Nephron (organoid): ENCODE measurements at regions not wholly inside any gene's neighbourhood (a gene's known extent, or its start where the extent isn't known, plus 50 kb on each side); places are given as distances from the start of the nearest gene placed in this dataset.

Experiments used
- H3K27ac Mint-ChIP-seq, 3 experiments: 2 replicates each; pipeline ENCODE4 v1.8.0; 2020; ENCODE audit warnings: mixed read lengths in 3 of 3, mild to moderate bottlenecking in 2 of 3, moderate library complexity in 1 of 3
- H3K27me3 Mint-ChIP-seq: 2 replicates; pipeline ENCODE4 v1.8.0; 2021; ENCODE audit warnings: low read depth, mild to moderate bottlenecking, moderate library complexity, mixed read lengths
- H3K36me3 Mint-ChIP-seq: 2 replicates; pipeline ENCODE4 v1.8.0; 2020; ENCODE audit warnings: low read depth, mixed read lengths
- H3K4me1 Mint-ChIP-seq: 2 replicates; pipeline ENCODE4 v1.8.0; 2020; ENCODE audit warnings: mixed read lengths
- H3K4me3 Mint-ChIP-seq, 3 experiments: 2 replicates each; pipeline ENCODE4 v1.8.0; 2020; ENCODE audit warnings: mild to moderate bottlenecking in 3 of 3, mixed read lengths in 3 of 3, moderate library complexity in 2 of 3
- H3K9me3 Mint-ChIP-seq: 2 replicates; pipeline ENCODE4 v1.8.0; 2020; ENCODE audit warnings: mixed read lengths
- TF ChIP-seq, protein P1 (sequence below), 3 experiments: fragments of 200-600 bp; sonication (generic); IDR thresholded peaks; one replicate each; pipeline ENCODE4 v1.5.0; 2021; ENCODE audit warnings: antibody characterized with exemption in 3 of 3; ENCODE audit not compliant: unreplicated experiment in 3 of 3

- no peaks in the 10 kb centered on the region for H3K36me3 Mint-ChIP-seq
- H3K4me1 Mint-ChIP-seq: no peaks in the 10 kb centered on the region
- peaks cover 4% of the 10 kb centered on the region for H3K27me3 Mint-ChIP-seq
- TF ChIP-seq, protein P1, sequence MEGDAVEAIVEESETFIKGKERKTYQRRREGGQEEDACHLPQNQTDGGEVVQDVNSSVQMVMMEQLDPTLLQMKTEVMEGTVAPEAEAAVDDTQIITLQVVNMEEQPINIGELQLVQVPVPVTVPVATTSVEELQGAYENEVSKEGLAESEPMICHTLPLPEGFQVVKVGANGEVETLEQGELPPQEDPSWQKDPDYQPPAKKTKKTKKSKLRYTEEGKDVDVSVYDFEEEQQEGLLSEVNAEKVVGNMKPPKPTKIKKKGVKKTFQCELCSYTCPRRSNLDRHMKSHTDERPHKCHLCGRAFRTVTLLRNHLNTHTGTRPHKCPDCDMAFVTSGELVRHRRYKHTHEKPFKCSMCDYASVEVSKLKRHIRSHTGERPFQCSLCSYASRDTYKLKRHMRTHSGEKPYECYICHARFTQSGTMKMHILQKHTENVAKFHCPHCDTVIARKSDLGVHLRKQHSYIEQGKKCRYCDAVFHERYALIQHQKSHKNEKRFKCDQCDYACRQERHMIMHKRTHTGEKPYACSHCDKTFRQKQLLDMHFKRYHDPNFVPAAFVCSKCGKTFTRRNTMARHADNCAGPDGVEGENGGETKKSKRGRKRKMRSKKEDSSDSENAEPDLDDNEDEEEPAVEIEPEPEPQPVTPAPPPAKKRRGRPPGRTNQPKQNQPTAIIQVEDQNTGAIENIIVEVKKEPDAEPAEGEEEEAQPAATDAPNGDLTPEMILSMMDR (IDR thresholded peaks at IDR 0.05; ENCODE audit: unreplicated experiment in 3 of 3): no peak
- no peaks in the 10 kb centered on the region for H3K9me3 Mint-ChIP-seq
- H3K27ac Mint-ChIP-seq: no peak overlapping the region
- H3K4me3 Mint-ChIP-seq: no peak overlapping the region
These were observed 380.8 kb upstream of the TMEM132C start for GRCh38 chr12:127885954-127886750.

GRCh38 chr12:127886827-127887226, 380.1 kb upstream of the TMEM132C start:
- TF ChIP-seq, protein P1 (IDR thresholded peaks at IDR 0.05; ENCODE audit: unreplicated experiment in 3 of 3): no peak
- Mint-ChIP-seq H3K27ac (no peak overlapping the region), H3K4me1 (no peaks in the 10 kb centered on the region), H3K4me3 (no peak overlapping the region), H3K27me3 (peaks cover 4% of the 10 kb centered on the region), H3K9me3 (no peaks in the 10 kb centered on the region), H3K36me3 (no peaks in the 10 kb centered on the region)

- Mint-ChIP-seq H3K36me3 (no peaks in the 10 kb centered on the region), H3K27me3 (peaks cover 4% of the 10 kb centered on the region), H3K9me3 (no peaks in the 10 kb centered on the region), H3K4me3 (no peak overlapping the region), H3K4me1 (no peaks in the 10 kb centered on the region), H3K27ac (no peak overlapping the region)
- TF ChIP-seq, protein P1 (IDR thresholded peaks at IDR 0.05; ENCODE audit: unreplicated experiment in 3 of 3): no peak
These were observed 377.8 kb upstream of the TMEM132C start for GRCh38 chr12:127888943-127889719.

- H3K36me3 Mint-ChIP-seq: no peaks in the 10 kb centered on the region
- H3K4me1 Mint-ChIP-seq: no peaks in the 10 kb centered on the region
- no peaks in the 10 kb centered on the region for H3K9me3 Mint-ChIP-seq
- no peak overlapping the region for H3K27ac Mint-ChIP-seq
- H3K4me3 Mint-ChIP-seq: no peak overlapping the region
- TF ChIP-seq, protein P1 (IDR thresholded peaks at IDR 0.05; ENCODE audit: unreplicated experiment in 3 of 3): peak in 2 of 3 experiments; percentile 7 to 38
- H3K27me3 Mint-ChIP-seq: no peaks in the 10 kb centered on the region
These were observed 372.9 kb upstream of the TMEM132C start for GRCh38 chr12:127893895-127894609.

DNA sequence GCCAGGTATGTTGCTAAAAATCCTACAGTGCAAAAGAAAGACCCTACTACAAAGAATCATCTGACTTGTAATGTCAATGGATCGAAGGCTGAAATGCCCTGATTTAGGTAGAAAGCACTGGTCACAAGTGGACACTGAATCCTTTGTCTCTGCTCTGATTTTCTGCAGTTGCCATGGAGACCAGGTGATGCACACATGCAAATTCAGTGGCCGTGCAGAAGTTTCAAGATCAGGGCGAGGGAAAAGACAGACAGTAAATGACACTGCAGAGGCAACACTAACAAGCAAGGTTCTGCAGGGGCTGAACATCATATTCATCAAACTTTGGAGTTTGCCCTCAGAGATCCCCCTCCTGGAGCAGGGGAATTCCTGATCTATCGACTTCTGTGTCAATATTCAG, 370.3 kb upstream of the TMEM132C start:
- Mint-ChIP-seq H3K4me3 (no peak overlapping the region), H3K27me3 (no peaks in the 10 kb centered on the region), H3K4me1 (no peaks in the 10 kb centered on the region), H3K9me3 (no peaks in the 10 kb centered on the region), H3K27ac (no peak overlapping the region), H3K36me3 (no peaks in the 10 kb centered on the region)
- TF ChIP-seq, protein P1 (IDR thresholded peaks at IDR 0.05; ENCODE audit: unreplicated experiment in 3 of 3): no peak
